PC-3 (cell line): ENCODE measurements at regions not wholly inside any gene's neighbourhood (a gene's known extent, or its start where the extent isn't known, plus 50 kb on each side); places are given as distances from the start of the nearest gene placed in this dataset.

Source experiments
- CTCF ChIP-seq: fragments of 300-600 bp; sonication (generic); conservative IDR thresholded peaks from 2 replicates; pipeline ENCODE4 v1.5.1; 2017; ENCODE audit warnings: antibody characterized with exemption, low read depth, mild to moderate bottlenecking, low read length
- EZH2 ChIP-seq: fragments of 300-600 bp; sonication (generic); IDR thresholded peaks from one replicate; pipeline ENCODE4 v1.6.1; 2017; ENCODE audit warnings: antibody characterized with exemption, mild to moderate bottlenecking, low read length; ENCODE audit not compliant: unreplicated experiment
- EZH2phosphoT487 ChIP-seq: fragments of 300-600 bp; sonication (generic); IDR thresholded peaks from 2 replicates; pipeline ENCODE4 v1.6.1; 2018; ENCODE audit warnings: mild to moderate bottlenecking, antibody characterized with exemption, low read length, borderline replicate concordance

DNA sequence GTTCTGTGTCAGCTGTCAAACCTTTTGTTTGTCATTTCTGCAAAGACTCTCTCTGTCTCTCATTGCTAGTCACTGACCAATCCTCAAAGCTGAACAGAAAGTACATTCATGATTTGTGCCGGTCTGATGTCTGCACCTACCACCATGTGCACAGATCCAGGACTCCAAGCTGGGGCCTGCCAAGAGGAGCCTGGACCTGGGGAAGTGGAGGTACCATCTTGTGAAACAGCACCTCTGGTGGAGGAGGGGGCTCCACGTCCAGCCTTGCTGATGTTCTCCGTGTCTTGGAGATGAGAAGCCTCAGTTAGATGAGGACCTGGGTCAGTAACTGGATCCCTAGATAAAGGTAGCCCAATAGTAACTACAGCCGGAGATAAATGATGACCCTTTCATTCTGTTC, 98.9 kb downstream of the TENT4A start:
- TF ChIP-seq EZH2phosphoT487 = no peak
- no peak for TF ChIP-seq CTCF
- no peak for TF ChIP-seq EZH2
